AG20443 (cell line): ENCODE measurements at regions not wholly inside any gene's neighbourhood (a gene's known extent, or its start where the extent isn't known, plus 50 kb on each side); places are given as distances from the start of the nearest gene placed in this dataset.
A peak's percentile ranks its signal among the peaks of the same experiment; 100 is the strongest.
"Not testable (repeated sequence)": the region's sequence is repeated elsewhere in the genome, so short reads cannot be mapped to it uniquely, and the experiment has no call there.

ENCODE experiments used
- DNase-seq: peaks from one replicate; pipeline ENCODE4 v3.0.0; 2012; ENCODE audit warnings: low spot score, mixed read lengths

DNA sequence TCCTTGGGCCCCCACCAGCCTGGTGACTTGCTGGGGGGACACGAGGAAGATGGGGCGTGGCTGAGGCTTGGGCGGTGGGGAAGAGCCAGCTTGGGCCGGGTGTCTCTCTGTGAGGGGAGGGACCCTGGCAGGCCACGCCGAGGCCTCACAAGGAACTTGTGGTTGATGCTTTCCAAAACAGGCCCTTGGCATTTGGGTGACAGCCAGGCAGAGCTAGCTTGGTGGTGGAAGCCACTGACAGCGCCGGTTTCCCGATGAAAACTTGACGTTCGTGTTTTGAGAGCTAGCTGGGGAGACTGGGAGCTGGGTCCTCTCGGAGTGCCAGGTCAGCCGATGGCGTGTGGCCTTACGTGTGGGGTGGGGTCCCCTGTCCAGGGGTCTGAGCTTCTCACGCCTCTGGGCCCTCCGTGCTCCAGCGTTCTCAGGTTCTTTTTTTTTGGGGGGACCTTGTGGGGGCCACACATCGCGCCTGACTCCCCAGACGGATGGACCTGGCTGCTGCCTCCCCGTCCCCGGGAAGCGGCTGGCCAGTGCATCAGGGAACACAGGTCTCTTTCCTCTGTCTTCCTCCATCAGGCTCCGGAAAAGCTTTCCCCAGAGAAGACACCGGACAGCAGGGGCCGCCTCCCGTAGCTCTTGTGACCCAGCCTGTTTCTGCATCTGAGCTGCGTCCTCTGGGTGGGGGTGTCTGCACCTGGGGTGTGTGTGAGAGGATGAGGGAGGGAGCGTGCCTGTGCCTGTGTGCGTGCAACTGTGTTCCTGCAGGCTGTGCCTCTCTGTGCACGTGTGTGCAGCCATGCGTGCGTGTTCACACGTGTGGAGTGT is 129.3 kb upstream of the LPCAT1 start:
- DNase-seq = peak; percentile 58

DNA sequence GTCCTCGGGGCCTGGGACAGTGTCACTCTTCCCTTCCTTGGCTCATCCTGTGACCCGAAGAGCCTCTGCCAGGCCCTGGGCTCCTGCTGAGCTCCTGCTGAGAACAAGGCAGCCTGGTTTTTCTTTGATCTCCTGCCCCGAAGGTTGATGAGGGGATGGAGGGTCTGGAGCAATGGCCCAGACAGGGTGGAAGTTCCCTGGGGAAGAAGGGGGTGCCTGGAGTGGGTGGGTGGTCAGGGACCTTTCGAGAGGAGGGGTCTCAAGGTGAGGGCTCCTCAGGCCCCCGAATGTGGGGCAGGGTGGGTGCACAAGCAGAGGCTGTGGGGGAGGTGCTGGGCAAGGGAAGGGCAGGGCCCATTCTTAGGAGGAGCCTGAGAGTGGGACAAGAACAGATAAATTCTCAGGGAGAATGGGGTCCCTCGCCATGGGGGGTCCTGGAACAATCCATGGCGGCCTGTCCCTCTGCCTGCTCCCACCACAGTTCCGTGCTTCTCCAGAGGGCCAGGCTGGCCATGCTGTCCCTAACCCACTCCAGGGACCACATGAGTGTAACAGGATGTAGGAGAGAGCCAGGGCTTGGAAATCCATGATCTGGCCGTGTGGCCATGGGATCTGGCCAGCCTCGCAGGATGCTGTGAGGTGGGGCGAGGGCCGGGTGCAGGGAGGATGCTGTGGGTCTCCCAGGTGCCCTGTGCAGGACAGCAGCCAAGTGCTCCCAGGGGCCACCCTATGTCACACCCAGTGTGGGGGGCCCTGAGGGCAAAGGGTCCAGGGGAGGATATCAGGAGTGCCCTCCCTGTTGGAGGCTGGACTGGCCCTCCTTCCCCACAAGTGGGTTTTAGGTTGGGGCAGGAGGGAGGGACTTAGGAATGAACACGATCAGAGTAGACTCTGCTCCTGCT is 128.5 kb upstream of the LPCAT1 start:
- DNase-seq = no peak

DNA sequence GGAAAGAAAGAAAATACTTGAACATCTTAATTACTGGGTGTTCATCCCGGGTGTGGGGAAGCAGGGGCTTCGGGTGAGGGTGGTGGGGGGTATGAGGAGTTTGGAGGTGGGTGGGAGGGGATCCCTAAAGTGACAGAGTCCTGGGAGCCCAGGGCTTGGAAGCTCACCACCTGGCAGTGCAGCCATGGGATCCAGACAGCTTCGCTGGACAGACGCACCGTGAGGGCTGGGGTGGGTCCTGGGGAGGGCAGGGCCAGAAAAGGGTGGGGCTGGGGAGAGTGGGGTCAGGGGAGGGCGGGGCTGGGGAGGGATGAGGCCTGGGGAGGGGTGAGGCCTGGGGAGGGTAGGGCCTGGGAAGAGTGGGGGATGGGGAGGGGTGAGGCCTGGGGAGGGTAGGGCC is 127.5 kb upstream of the LPCAT1 start:
- no peak for DNase-seq

DNA sequence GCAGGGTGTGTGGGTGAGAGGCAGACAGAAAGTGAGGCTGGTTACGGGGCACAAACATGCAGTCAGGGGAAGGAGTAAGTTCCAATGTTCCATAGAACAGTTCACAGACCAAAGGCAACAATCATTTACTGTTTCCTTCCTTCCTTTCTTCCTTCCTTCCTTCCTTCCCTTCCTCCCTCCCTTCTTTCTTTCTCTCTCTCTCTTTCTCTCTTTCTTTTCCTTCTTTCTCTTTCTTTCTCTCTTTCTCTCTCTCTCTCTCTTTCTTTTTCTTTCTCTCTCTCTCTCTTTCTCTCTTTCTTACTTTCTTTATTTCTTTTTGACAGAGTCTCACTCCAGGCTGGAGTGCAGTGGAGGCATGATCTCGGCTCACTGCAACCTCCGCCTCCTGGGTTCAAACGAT is 125.8 kb upstream of the LPCAT1 start:
- DNase-seq = no peak

DNA sequence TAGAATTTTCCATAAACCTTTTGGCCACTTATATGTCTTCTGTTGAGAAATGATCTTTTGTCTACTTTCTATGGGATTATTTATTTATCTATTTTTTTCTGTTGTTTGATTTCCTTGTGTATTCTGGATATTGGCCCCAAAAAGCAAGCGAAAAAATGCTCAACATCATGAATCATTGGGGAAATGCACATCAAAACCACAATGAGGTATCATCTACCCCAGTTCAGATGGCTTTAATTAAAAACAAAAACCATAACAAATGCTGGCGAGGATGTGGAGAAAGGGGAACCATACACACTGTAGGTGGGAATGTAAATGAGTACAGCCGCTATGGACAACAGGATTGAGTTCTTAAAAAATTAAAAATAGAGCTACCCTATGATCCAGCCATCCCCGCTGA is 125.0 kb upstream of the LPCAT1 start:
- DNase-seq = peak; percentile 61

DNA sequence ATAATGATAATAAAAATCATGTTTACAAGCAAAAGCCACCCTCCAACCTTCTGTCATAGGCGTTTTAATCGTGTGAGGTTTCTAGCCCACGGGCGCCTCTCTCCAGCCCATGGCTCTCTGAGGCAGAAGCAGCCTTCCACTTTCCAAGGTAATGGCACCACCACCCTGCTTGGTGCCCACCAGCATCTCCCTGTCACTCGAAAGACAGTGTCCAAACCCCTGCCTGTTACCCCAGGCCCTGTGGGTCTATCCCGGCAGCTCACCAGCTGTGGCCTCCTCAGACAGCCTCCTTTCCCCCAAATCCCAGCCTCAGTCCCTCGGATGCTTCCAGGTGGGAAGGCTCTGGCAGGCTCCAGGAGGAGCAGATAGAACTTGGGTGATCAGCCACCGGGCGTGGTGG is 123.8 kb upstream of the LPCAT1 start:
- DNase-seq = no peak

DNA sequence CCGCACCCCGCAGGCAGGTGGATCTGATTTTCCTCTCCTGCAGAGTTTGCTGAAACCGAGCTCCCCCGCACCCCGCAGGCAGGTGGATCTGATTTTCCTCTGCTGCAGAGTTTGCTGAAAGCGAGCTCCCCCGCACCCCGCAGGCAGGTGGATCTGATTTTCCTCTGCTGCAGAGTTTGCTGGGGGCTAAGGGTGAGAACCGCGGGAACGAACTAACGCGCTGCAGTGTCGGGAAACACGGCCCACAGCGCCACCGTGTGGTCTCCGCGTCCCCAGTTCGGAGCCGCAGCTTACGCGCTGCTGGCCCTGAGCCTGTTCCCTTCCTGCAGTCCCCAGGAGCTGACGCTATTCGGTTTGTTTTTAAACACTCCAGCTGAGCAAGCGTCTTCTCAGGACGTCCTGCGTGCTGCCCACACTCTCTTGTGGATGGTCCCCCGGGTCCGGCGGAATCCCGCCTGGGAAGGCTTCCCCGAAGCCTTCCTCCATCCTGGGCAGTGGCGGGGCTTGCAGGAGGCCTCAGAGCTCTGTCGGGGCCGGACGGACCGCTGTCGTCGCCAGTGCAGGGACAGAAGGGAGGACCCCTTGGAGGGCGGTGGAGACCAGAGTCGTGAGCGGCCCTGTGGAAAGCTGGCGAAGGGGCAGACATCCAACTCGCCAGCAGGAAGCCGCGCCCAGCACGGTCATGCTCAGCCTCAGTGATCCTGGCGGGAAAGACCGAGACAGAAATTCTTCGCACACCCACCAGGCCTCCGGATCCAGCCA is 121.2 kb upstream of the LPCAT1 start:
- DNase-seq = peak; percentile 92

DNA sequence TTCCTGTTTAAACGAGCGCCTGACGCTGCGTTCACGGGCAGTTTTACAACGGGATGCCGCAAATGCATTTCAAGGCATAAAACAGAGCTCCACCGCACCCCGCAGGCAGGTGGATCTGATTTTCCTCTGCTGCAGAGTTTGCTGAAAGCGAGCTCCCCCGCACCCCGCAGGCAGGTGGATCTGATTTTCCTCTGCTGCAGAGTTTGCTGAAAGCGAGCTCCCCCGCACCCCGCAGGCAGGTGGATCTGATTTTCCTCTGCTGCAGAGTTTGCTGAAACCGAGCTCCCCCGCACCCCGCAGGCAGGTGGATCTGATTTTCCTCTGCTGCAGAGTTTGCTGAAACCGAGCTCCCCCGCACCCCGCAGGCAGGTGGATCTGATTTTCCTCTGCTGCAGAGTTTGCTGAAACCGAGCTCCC is 120.6 kb upstream of the LPCAT1 start:
- DNase-seq = not testable (repeated sequence)

DNA sequence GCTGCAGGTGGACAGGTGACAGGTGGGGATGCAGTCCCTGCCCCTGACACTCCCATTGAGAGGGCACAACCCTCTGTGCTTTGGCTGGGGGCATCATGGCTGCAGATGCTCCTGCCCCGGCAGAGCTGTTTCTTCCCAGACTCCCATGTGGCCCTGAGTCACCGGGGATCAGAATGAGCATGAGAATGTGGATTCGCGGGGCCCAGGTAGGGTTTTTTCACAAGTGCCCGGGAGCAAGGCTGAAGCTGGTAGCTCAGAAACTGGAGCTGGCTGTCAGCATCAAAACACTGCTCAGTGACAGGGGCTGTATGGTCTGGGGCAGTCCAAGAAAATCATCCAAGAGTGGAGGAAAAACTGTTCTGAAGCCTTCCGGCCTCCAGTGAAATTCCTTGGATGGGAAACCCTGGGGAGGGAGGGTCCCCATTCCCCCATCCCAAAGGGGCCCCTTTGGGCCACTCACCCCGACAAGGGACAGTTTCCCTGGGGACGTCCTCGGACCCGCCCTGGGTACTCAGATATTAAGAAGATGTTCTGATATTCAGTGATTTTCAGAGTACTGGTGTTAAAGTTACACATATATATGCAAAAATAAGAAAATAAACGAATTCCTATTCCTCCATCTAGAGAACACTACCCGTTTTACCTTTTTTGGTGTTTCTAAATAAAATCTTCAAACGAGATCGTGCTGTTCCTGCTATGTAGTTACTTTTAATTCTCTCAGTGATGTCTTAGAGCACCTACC is 120.1 kb upstream of the LPCAT1 start:
- no peak for DNase-seq

DNA sequence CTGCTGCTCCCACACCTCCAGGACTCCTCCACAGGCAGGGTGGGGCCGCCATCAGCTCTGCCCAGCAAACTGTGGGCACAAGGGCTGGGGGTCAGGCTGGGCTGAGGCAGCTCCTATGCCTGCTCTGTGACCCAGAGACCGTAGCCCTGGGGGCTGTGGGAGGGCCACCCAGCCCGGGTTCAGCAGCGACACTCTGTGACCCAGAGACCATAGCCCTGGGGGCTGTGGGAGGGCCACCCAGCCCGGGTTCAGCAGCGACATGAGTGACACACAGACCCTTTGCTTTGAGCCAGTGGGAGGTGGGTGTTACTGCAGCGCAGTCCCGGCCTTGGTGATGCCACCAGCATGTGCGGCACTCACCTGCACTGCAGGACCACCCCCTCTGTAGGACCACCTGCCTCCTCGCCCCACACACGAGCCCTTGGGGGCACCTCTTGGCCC is 118.9 kb upstream of the LPCAT1 start:
- DNase-seq = no peak

DNA sequence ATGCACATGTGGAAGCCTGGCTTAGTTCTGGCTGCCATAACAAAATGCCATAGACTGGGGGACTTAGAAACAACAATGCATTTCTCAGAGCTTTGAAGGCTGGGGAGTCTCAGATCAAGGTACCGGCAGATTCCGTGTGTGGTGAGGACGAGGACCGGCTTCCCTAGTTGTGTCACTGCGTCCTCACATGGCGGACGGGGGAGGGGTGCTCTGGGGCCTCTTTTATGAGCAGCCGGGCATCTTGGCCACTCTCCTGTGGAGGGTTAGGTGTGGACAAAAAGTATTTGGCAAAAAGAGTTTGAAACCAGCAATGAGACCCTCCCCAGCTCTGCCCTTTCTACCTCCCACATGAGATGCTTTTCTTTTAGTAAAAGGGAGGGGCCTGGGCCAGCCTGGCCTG is 118.5 kb upstream of the LPCAT1 start:
- DNase-seq = no peak

DNA sequence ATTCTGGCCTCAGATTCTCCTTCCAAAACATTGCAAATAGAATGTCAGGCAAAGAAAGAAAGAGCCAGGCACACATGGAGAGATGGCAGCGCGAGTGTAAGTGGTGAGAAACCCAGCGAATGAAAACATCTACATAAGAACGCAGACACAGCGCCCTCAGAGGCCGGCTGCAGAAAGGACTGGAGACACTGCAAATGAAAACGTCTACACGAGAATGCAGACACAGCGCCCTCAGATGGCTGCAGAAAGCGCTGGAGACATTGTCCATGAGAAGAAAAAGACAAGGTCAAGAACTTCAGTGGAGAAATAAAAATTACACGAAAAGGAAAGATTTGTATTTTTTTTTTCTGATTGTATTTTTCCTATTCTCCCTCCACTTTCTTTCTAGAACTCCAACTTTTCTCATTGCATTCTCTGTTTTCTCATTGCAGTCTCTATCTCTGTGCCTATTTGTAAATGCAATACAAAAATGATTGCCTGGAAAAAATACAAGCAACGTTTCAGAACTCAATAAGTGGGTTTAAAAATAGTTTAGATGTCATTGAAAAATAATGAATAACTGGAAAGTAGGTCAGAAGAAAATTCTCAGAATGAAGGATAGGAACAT is 117.9 kb upstream of the LPCAT1 start:
- DNase-seq = peak; percentile 93

DNA sequence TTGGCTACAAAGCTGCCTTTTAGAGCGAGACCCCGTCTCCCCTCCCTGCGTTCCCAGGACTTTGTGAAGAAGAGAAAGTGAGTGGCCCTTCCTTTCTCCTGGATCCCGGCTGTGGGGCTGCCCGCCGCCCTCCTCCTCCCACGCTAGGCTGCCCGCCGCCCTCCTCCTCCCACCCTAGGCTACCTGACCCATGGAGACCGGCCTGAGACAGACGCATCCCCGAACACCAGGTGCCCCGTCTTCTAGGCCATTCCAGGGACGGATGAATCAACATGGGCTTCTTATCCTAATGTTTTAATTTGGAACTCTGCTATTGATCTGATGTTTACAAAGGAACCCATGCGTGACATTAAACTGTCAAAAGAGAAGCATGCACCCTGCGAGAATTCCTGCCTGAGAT is 117.3 kb upstream of the LPCAT1 start:
- no peak for DNase-seq

DNA sequence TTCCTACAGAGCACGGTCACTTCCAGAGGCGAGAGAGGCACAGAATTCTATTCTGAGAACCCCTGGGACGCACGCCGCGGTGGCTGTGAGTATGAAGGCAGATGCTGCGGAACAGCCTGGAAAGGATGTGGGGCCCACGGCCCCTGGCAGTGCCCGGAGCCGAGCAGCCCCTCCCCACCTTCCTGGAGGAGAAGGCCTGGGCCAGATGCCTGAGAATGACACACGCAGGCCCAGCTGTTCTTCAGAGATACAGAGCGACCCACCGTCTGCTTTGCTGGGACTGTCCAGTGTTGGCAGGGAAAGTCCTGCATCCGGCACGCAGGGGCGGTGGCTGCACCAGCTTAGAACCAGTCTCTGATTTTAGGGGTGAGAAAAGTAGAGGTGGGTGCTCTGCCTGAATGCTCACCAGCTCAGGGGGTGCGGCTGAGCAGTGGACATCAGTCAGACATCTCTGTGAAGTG is 116.7 kb upstream of the LPCAT1 start:
- DNase-seq = no peak

DNA sequence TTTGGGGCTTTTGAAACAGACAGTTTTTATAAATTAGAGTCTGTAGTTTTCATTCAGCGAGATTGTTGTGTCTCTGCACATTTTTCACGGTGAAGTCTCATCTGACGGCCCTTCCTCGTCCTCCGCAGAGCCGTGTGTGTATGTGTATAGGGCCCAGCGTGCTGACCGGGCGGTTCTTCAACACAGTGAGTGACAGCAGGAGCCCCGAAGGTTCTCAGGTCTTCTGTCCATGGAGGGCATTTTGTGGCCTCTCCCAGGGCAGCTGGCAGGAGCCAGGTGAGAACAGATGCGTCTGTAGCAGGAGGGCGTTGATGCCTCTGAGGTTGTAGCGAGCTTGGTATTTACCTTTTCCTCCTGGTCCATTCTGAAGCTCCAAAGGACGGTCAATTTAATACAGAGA is 116.0 kb upstream of the LPCAT1 start:
- no peak for DNase-seq

DNA sequence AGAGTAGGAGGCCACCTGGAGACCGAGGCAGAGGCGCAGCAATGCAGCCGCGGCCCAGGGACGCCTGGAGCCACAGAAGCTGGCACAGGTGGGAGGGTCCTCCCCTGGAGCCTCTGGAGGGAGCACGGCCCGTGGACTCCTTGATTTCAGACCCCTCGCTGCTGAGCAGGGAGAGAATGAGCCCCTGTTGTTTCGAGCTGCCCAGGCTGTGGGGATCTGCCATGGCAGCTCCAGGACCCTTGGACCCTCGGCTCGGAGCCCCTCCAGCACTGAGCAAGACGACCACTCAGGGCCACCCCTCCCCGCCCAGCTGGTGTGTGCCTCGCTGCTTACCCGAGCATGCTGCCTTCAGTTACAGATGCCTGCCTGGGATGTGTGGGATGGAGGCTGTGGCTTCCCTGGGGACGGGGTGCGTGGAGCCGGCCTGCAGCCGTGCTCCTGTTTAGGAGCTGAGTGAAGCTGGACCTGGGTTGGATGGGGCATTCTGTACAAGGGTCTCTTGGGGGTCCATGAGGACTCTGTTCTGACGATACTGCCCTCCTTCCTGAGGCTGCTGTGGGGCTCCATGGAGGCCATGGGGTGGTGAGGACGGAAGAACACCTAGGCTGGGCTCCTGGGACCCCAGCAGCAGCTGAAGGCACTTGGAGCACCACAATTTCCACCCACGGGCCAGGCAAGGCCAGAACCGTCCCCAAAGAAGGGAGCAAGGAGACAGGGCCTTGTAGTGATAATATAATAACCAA is 115.1 kb upstream of the LPCAT1 start:
- no peak for DNase-seq

DNA sequence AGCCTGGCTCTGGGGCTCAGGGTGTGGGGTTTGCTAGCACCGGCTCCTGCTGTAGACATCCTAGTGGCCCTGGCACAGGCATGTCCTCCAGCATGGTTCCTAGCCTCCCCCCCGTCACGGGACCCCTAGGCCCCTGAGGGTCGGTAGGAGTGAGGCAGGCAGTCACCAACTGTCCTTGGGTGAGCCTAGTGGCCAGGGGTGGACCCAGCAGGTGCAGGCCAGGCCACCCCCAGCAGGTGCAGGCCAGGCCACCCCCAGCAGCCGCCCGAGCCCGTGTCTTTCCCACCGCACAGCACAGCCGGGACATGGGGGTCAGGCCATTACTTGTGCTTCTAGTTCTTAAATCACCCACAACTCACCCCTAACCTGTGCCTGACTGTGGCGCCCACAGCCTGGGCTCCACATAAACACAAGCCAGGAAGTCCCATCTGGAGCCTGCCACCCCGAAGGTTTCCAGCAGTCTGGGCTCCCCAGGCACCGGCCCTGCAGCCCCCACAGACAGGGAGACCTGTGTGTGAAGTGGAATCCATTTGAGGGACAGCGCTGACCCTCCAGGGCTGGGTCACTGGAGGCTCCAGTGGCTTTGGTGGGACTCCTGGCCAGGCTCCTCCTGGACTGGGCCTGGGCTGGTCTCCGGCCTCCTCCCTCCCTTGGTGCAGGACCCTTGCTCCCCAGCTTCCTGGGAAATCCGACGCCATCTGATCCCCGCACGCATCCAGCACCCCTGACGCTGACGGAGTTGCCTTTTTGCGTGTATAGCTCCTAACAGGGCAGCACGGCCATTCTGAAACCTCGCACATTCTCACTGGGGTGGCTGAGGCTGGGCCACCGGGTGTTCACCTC is 114.1 kb upstream of the LPCAT1 start:
- DNase-seq = no peak

DNA sequence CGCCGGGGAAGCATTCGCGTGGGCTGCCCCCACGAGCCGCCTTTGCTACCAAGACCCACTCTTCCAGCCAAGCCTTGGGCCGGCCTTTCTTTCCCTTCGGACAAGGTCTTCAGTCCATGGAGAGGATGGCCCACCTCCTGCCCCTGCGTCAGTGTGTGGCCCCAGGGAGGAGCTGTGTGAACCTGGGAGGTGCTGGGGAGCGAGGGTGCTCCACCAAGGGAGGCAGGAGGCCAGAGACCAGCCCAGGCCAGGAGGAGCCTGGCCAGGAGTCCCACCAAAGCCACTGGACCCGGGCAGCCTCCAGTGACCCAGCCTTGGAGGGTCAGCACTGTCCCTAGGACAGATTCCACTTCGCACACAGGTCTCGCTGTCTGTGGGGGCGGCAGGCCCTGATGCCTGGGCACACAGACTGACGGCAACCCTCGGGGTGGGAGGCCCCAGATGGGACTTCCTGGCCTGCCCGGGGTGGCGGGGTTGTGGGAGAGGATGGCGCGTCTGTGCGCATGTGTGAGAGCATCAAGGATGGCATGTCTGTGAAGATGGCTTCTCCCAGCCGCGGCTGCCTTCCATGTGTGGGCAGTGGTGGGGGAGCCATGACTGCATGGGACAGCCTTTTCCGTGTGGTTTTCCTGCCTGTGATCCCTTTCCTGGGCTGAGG is 113.3 kb upstream of the LPCAT1 start:
- DNase-seq = no peak

DNA sequence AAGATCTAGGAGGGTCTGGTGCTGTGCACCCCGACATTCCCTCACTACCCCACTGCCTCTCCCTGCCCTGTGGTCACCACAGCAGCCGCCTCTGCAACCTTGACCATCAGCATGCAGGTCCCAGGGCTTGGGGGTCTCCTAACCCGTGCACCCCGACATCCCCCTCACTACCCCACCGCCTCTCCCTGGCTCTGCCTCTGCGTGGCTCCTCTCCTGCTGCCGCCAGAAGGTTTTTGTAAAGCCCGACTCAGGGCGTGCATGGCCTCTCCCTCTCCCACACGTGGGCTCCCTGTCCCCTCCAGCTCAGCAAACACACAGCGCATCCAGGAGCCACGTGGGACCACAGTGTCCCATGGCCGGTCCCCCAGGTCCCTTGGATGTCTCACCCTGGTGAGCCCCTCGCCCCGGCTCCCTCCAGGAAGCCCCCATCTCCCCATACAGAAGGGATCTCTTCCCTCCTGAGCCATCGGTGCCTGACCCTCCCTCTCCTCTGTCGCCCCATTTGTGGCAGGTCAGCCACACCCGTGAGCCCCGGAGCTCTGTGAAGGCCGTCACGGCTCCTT is 112.5 kb upstream of the LPCAT1 start:
- not testable (repeated sequence) for DNase-seq
